HAP-1 (cell line): ENCODE measurements at regions not wholly inside any gene's neighbourhood (a gene's known extent, or its start where the extent isn't known, plus 50 kb on each side); places are given as distances from the start of the nearest gene placed in this dataset.

ENCODE experiments used
- DNase-seq, 2 experiments: peaks; one replicate each; pipeline ENCODE4 v3.0.0-alpha.2; 2016 to 2020; ENCODE audit warnings: low spot score in 2 of 2
- H3K27me3 ChIP-seq: fragments of 250-450 bp; sonication (Bioruptor Pico); 2 replicates; pipeline ENCODE4 v1.5.1; 2020; ENCODE audit warnings: low read depth, mild to moderate bottlenecking, moderate library complexity
- H3K36me3 ChIP-seq: fragments of 250-450 bp; sonication (Bioruptor Pico); replicated peaks from 2 replicates; pipeline ENCODE4 v1.5.1; 2020; ENCODE audit warnings: mild to moderate bottlenecking
- H3K4me1 ChIP-seq: fragments of 250-450 bp; sonication (Bioruptor Pico); 2 replicates; pipeline ENCODE4 v1.5.1; 2020; ENCODE audit warnings: mild to moderate bottlenecking
- H3K4me3 ChIP-seq: fragments of 250-450 bp; sonication (Bioruptor Pico); 2 replicates; pipeline ENCODE4 v1.5.1; 2020; ENCODE audit warnings: mild to moderate bottlenecking, moderate library complexity
- H3K9me3 ChIP-seq: fragments of 250-450 bp; sonication (Bioruptor Pico); 2 replicates; pipeline ENCODE4 v1.5.1; 2020; ENCODE audit warnings: mild to moderate bottlenecking, moderate library complexity
- in situ Hi-C: fragments of 300-500 bp; cut with MboI; formaldehyde crosslinking; loops from 3 replicates; pipeline ENCODE4 v1.14.3; 2020; ENCODE audit warnings: low sequenced_read_pairs, inconsistent platforms, mixed read lengths

GRCh38 chr12:61037792-61038191 is 1222.4 kb upstream of the USP15 start:
- H3K9me3 ChIP-seq = no peaks in the 10 kb centered on the region
- H3K27me3 ChIP-seq = no peaks in the 10 kb centered on the region
- H3K4me1 ChIP-seq = no peaks in the 10 kb centered on the region
- H3K36me3 ChIP-seq = no peaks in the 10 kb centered on the region
- H3K4me3 ChIP-seq = no peak overlapping the region
- DNase-seq = no peak
- in situ Hi-C loops = no loop called here

GRCh38 chr12:61043838-61044237 is 1216.4 kb upstream of the USP15 start:
- Histone ChIP-seq H3K4me1 (no peaks in the 10 kb centered on the region), H3K4me3 (no peak overlapping the region), H3K9me3 (no peaks in the 10 kb centered on the region), H3K27me3 (no peaks in the 10 kb centered on the region), H3K36me3 (no peaks in the 10 kb centered on the region)
- in situ Hi-C loops = no loop called here
- DNase-seq = no peak

- no peak for DNase-seq
- Histone ChIP-seq H3K36me3 (no peaks in the 10 kb centered on the region), H3K9me3 (no peaks in the 10 kb centered on the region), H3K4me1 (no peaks in the 10 kb centered on the region), H3K4me3 (no peak overlapping the region), H3K27me3 (no peaks in the 10 kb centered on the region)
- in situ Hi-C loops = no loop called here
These were observed 1215.4 kb upstream of the USP15 start for GRCh38 chr12:61044766-61045165.

- Histone ChIP-seq H3K27me3 (no peaks in the 10 kb centered on the region), H3K9me3 (no peaks in the 10 kb centered on the region), H3K36me3 (no peaks in the 10 kb centered on the region), H3K4me1 (no peaks in the 10 kb centered on the region), H3K4me3 (no peak overlapping the region)
- DNase-seq = no peak
- in situ Hi-C loops = no loop called here
These were observed 1189.4 kb upstream of the USP15 start for GRCh38 chr12:61070640-61071414.

- DNase-seq = no peak
- Histone ChIP-seq H3K4me3 (no peak overlapping the region), H3K4me1 (no peaks in the 10 kb centered on the region), H3K9me3 (no peaks in the 10 kb centered on the region), H3K36me3 (no peaks in the 10 kb centered on the region), H3K27me3 (no peaks in the 10 kb centered on the region)
- in situ Hi-C loops = no loop called here
These were observed 1187.5 kb upstream of the USP15 start for GRCh38 chr12:61072717-61073116.

- Histone ChIP-seq H3K9me3 (no peaks in the 10 kb centered on the region), H3K4me1 (no peaks in the 10 kb centered on the region), H3K27me3 (no peaks in the 10 kb centered on the region), H3K36me3 (no peaks in the 10 kb centered on the region), H3K4me3 (no peak overlapping the region)
- in situ Hi-C loops = no loop called here
- DNase-seq = no peak
These were observed 1165.1 kb upstream of the USP15 start for GRCh38 chr12:61095111-61095510.

- no peak for DNase-seq
- Histone ChIP-seq H3K27me3 (no peaks in the 10 kb centered on the region), H3K9me3 (no peaks in the 10 kb centered on the region), H3K4me3 (no peak overlapping the region), H3K36me3 (no peaks in the 10 kb centered on the region), H3K4me1 (no peaks in the 10 kb centered on the region)
- in situ Hi-C loops = no loop called here
These were observed 1162.1 kb upstream of the USP15 start for GRCh38 chr12:61098031-61098580.

- in situ Hi-C loops = no loop called here
- Histone ChIP-seq H3K36me3 (no peaks in the 10 kb centered on the region), H3K9me3 (no peaks in the 10 kb centered on the region), H3K4me1 (no peaks in the 10 kb centered on the region), H3K27me3 (no peaks in the 10 kb centered on the region), H3K4me3 (no peak overlapping the region)
- no peak for DNase-seq
These were observed 1153.1 kb upstream of the USP15 start for GRCh38 chr12:61107118-61107517.

GRCh38 chr12:61111218-61111617 is 1149.0 kb upstream of the USP15 start:
- H3K4me1 ChIP-seq = no peaks in the 10 kb centered on the region
- no peak overlapping the region for H3K4me3 ChIP-seq
- no peaks in the 10 kb centered on the region for H3K9me3 ChIP-seq
- H3K27me3 ChIP-seq = no peaks in the 10 kb centered on the region
- H3K36me3 ChIP-seq = no peaks in the 10 kb centered on the region
- in situ Hi-C loops = no loop called here
- DNase-seq = no peak

- no peak for DNase-seq
These were observed 1122.4 kb upstream of the USP15 start for GRCh38 chr12:61137677-61138414.

GRCh38 chr12:61138415-61138759 is 1121.8 kb upstream of the USP15 start:
- no peak overlapping the region for H3K4me3 ChIP-seq
- no peaks in the 10 kb centered on the region for H3K27me3 ChIP-seq
- in situ Hi-C loops = no loop called here
- H3K36me3 ChIP-seq = no peaks in the 10 kb centered on the region
- no peaks in the 10 kb centered on the region for H3K4me1 ChIP-seq
- DNase-seq = no peak
- no peaks in the 10 kb centered on the region for H3K9me3 ChIP-seq

More at GRCh38 chr12:61137677-61138414, 1122.4 kb upstream of the USP15 start:
- in situ Hi-C loops = no loop called here
- H3K4me3 ChIP-seq = no peak overlapping the region
- no peaks in the 10 kb centered on the region for H3K4me1 ChIP-seq
- H3K27me3 ChIP-seq = no peaks in the 10 kb centered on the region
- H3K9me3 ChIP-seq = no peaks in the 10 kb centered on the region
- no peaks in the 10 kb centered on the region for H3K36me3 ChIP-seq

- in situ Hi-C loops = no loop called here
These were observed 1098.2 kb upstream of the USP15 start for GRCh38 chr12:61161961-61162360.

GRCh38 chr12:61188801-61189595 is 1071.2 kb upstream of the USP15 start:
- no peaks in the 10 kb centered on the region for H3K27me3 ChIP-seq
- no peak for DNase-seq
- no peak overlapping the region for H3K4me3 ChIP-seq
- in situ Hi-C loops = no loop called here
- H3K9me3 ChIP-seq = no peaks in the 10 kb centered on the region
- H3K4me1 ChIP-seq = no peaks in the 10 kb centered on the region
- no peaks in the 10 kb centered on the region for H3K36me3 ChIP-seq

More at GRCh38 chr12:61161961-61162360, 1098.2 kb upstream of the USP15 start:
- no peak overlapping the region for H3K4me3 ChIP-seq
- H3K4me1 ChIP-seq = no peaks in the 10 kb centered on the region
- H3K36me3 ChIP-seq = no peaks in the 10 kb centered on the region
- no peak for DNase-seq
- H3K9me3 ChIP-seq = no peaks in the 10 kb centered on the region; the same call in 1 of the 2 replicates
- no peaks in the 10 kb centered on the region for H3K27me3 ChIP-seq
